ENCODE measurements at regions not wholly inside any gene's neighbourhood (a gene's known extent, or its start where the extent isn't known, plus 50 kb on each side); places are given as distances from the start of the nearest gene placed in this dataset.
A peak's percentile ranks its signal among the peaks of the same experiment; 100 is the strongest.
"Not testable (repeated sequence)": the region's sequence is repeated elsewhere in the genome, so short reads cannot be mapped to it uniquely, and the experiment has no call there.

- no peak for DNase-seq (ENCODE audit: low read depth)
Observed at GRCh38 chr2:58629545-58630119, 388.5 kb upstream of the FANCL start.

DNA sequence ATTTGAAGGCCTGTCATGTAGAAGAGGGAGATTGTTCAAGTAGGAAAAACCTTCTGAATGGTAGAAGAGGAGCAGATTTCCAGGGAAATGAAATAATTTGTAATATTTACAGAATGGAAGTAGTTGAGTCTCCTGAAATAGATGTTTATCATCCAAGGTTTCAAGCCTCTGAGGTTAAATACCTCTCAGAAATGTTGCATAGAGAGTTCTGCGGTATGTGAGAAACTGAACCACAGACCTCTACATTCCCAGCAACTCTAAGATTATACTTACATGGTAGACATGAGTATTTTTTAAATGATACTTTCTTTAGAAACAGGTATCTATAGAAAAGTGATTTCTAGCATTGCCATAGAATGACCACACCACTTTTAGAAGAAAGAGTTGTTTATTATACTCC lies 379.8 kb upstream of the FANCL start:
- DNase-seq (ENCODE audit: low read depth), result no peak

- no peak for DNase-seq (ENCODE audit: low read depth)
Observed at GRCh38 chr2:58620093-58620492, 379.0 kb upstream of the FANCL start.

- DNase-seq (ENCODE audit: low read depth), result no peak
Observed at GRCh38 chr2:58616961-58617360, 375.8 kb upstream of the FANCL start.

DNA sequence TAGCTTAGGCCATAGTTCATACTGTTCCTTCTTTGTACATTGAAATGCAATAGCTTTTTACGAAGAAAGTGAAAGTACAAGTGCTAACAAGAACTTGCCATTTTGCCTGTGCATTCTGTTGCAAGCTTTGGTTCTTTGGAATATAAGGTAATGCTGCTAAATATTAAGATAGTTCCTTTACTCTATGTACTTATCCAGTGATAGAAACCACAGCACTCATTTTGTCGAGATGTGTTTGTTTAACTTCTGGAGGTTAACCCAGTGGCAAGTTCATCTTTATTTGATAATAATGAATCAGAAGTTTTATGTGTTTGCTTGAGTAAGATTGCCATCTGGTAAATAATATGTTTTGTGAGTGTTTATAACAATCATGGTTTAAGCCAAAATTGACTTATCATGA lies 373.1 kb upstream of the FANCL start:
- no peak for DNase-seq (ENCODE audit: low read depth)

GRCh38 chr2:58612973-58613372 lies 371.8 kb upstream of the FANCL start:
- no peak for DNase-seq (ENCODE audit: low read depth)

GRCh38 chr2:58609326-58609725 lies 368.2 kb upstream of the FANCL start:
- no peak for DNase-seq (ENCODE audit: low read depth)

DNA sequence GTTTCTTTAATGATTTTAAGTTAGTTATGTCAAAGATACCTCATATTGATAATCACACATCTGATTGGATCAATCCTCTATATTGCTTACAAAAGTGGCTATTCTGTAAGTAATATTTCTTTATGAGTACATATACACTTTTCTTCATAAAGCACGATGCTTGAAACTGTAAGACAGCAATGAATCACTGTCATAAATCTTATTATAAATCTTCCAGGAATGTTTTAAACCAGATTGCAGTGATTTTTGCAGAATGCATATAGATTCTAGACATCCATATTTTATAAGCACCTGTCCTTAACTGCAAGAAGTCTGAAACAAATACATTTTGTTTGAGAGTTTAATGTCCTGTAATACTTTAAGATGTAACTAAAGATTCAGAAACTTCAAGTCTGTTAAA lies 367.0 kb upstream of the FANCL start:
- DNase-seq (ENCODE audit: low read depth), result no peak

DNA sequence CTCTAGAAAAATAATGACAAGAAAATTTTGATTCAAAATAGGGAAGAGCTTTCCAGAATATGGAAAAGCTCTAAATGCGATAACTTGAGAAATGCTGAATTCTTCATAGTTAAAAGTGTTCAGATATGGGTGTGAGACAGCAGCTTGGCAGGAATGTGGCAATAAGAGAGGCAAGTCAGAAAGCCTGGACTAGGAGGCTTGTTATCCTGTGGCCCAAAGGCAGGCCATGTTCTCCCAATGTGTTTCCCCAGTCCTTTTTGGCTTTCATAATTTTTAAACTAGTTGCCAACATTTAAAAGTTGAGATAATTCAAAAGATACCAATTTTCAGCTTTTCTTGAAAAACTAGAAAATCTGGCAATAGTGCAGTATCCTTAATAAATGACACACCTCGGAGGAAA lies 366.3 kb upstream of the FANCL start:
- no peak for DNase-seq (ENCODE audit: low read depth)

DNA sequence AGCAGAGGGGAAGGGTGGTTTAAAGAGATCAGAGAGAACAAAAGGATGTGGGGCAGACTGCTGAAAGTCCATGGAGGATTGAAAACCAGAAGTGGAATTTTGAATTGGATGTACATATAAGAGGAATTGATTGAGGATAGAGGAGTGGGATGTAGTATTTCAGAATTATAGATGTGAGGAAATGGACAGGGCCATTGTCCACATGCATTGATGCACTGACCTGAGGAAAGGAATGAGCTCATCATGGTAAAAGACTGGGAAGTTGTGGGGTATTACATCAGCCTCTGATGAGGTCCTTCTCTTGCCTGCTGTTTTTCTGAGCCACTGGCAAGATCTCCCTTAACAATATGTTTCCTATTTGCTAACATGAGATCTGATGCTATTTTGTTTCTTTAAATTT lies 365.7 kb upstream of the FANCL start:
- DNase-seq (ENCODE audit: low read depth), result no peak

- no peak for DNase-seq (ENCODE audit: low read depth)
Observed at GRCh38 chr2:58604096-58604495, 363.0 kb upstream of the FANCL start.

GRCh38 chr2:58601017-58601416 lies 359.9 kb upstream of the FANCL start:
- no peak for DNase-seq (ENCODE audit: low read depth)

GRCh38 chr2:58598171-58598570 lies 357.0 kb upstream of the FANCL start:
- no peak for DNase-seq (ENCODE audit: low read depth)

GRCh38 chr2:58595714-58596113 lies 354.6 kb upstream of the FANCL start:
- no peak for DNase-seq (ENCODE audit: low read depth)

- no peak for DNase-seq (ENCODE audit: low read depth)
Observed at GRCh38 chr2:58594762-58595161, 353.6 kb upstream of the FANCL start.

DNA sequence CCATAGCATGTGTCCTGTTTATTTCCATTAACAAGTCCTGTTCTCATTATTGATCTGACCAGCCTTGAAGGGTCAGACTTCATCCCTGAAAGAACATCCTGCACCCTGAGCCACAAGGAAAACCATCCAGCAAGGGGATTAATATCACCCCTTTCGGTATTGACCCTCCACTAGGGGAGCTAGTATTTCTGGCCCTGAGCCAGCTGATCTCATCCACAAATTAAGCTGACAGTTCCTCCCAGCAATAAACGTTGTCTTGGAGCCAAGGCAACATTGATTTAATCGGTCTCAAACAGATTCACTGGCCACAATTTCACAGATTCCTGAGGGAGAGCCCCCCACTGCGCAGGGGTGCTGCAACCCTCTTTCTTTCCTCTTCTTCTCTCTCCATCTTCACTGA lies 353.1 kb upstream of the FANCL start:
- DNase-seq (ENCODE audit: low read depth), result no peak

GRCh38 chr2:58586178-58586577 lies 345.1 kb upstream of the FANCL start:
- not testable (repeated sequence) for DNase-seq (ENCODE audit: low read depth)

DNA sequence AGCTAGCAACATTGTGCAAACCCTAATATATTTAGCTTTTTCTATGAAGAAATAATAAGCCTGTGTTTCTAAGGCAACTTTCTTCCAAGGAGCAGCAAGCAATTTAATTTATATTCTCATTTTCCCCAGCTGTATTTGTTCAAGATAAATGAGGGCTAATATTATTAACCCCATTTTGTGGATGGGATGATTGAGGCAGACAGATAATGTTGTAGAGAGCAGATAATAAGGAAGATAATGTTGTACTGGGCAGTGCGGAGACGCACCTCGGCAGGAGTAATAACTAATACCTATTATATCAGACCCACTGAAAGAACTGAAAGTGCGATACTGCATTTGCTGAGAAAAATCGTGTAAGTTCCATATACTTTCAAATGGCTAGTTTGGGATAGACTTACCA lies 344.1 kb upstream of the FANCL start:
- no peak for DNase-seq (ENCODE audit: low read depth)

GRCh38 chr2:58584606-58585118 lies 343.5 kb upstream of the FANCL start:
- no peak for DNase-seq (ENCODE audit: low read depth)

DNA sequence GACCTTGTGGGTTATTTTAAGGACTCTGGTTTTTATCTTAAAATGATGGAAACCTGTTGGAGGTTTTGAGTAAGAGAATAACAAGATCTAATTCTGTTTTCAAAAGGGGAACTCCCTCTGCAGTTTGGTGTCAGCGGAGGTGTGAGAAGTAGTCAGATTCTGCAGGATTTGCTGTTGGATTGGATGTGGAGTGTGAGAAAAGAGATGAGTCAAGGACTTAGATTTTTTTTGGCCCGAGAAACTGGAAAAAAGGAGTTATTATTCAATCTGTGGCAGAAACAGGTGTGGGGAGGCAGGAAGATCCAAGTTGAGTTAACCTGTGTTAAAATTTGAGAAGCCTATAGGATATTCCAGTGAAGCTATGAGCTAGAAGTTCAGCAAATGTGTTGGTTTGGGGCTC lies 337.2 kb upstream of the FANCL start:
- no peak for DNase-seq (ENCODE audit: low read depth)

- no peak for DNase-seq (ENCODE audit: low read depth)
Observed at GRCh38 chr2:58574873-58575272, 333.7 kb upstream of the FANCL start.

DNA sequence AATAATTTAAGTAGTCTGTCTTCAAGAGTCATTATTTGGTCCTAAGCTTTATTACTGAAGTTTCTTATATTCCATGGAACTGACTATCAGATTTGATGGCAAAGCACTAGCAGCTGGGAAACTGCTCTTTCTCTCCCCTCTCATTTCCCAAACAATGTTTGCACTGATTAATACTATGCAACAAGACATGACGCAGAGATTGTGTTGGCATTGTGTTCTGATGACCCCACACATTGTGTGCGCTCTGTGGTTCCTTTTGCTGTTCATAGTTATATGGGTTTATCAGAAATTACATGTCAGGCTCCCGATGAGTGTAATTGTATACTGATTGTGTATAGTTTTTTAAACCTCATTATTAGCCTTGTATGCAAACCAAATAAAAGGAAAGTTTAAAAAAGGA lies 331.6 kb upstream of the FANCL start:
- DNase-seq (ENCODE audit: low read depth), result no peak

GRCh38 chr2:58571181-58571852 lies 330.2 kb upstream of the FANCL start:
- peak; percentile 26 for DNase-seq (ENCODE audit: low read depth)
